ENCODE measurements at regions not wholly inside any gene's neighbourhood (a gene's known extent, or its start where the extent isn't known, plus 50 kb on each side); places are given as distances from the start of the nearest gene placed in this dataset.

- no peaks in the 10 kb centered on the region for H3F3A ChIP-seq (ENCODE audit: low read length, unreplicated experiment)
- H3K4me2 ChIP-seq (ENCODE audit: low read length): no peak overlapping the region
- no peaks in the 10 kb centered on the region for H3K9me2 ChIP-seq (replicated peaks; ENCODE audit: low read length)
- H3K79me2 ChIP-seq (ENCODE audit: low read length): no peaks in the 10 kb centered on the region
- DNase-seq: peak; percentile 35
- no peak for TF ChIP-seq EZH2 (IDR thresholded peaks at IDR 0.05; ENCODE audit: low read length, unreplicated experiment)
- TF ChIP-seq, protein P1, sequence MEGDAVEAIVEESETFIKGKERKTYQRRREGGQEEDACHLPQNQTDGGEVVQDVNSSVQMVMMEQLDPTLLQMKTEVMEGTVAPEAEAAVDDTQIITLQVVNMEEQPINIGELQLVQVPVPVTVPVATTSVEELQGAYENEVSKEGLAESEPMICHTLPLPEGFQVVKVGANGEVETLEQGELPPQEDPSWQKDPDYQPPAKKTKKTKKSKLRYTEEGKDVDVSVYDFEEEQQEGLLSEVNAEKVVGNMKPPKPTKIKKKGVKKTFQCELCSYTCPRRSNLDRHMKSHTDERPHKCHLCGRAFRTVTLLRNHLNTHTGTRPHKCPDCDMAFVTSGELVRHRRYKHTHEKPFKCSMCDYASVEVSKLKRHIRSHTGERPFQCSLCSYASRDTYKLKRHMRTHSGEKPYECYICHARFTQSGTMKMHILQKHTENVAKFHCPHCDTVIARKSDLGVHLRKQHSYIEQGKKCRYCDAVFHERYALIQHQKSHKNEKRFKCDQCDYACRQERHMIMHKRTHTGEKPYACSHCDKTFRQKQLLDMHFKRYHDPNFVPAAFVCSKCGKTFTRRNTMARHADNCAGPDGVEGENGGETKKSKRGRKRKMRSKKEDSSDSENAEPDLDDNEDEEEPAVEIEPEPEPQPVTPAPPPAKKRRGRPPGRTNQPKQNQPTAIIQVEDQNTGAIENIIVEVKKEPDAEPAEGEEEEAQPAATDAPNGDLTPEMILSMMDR (conservative IDR thresholded peaks at IDR 0.05; ENCODE audit: low read depth, low read length): no peak
- no peak for TF ChIP-seq EZH2phosphoT487 (IDR thresholded peaks at IDR 0.05; ENCODE audit: borderline replicate concordance, low read length)
- H3K4me1 ChIP-seq (ENCODE audit: insufficient read depth, low read length): peaks cover 16% of the 10 kb centered on the region
- no peak overlapping the region for H3K4me3 ChIP-seq (ENCODE audit: low read length)
- BruUV-seq (replicated peaks): no TSS peak
- ChIA-PET POLR2A (ENCODE audit: unreplicated experiment) (no interaction called here), CTCF (no interaction called here)
- no peaks in the 10 kb centered on the region for H3K27me3 ChIP-seq (ENCODE audit: low read length)
- no peaks in the 10 kb centered on the region; the same call in 1 of the 2 replicates for H3K36me3 ChIP-seq (ENCODE audit: low read depth, low read length)
- H3K9ac ChIP-seq (ENCODE audit: low read length): no peak overlapping the region
- H2AFZ ChIP-seq (ENCODE audit: low read length): no peak overlapping the region
- no peak for ATAC-seq
- no peaks in the 10 kb centered on the region for H4K20me1 ChIP-seq (ENCODE audit: low read length)
- no peak overlapping the region for H3K27ac ChIP-seq (ENCODE audit: low read length)
- intact Hi-C loops (cut with micrococcal nuclease): no loop called here
- no peaks in the 10 kb centered on the region for H3K9me3 ChIP-seq (ENCODE audit: low read length)
Observed at GRCh38 chr6:130520221-130520620, 154.4 kb downstream of the TMEM200A start.

DNA sequence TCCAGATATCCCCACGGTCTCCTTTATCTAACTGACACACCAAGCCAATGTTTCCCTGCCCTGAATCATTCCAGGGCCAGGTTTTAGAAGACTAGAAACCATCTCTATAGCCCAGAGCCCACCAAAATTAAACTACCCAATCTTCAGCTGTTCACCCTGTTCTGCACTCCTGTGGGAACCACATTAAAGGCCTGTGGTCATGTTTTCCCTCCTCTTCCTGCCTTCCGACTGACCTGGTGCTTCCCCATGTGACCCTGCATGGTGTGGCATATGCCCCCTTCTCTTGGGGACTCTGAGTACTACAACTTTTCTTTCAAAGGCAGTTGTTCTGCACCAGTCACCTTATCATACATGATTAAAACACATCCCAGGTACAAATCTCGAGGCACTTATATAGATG lies 155.0 kb downstream of the TMEM200A start:
- Histone ChIP-seq H3K4me3 (ENCODE audit: low read length) (no peak overlapping the region), H3K79me2 (ENCODE audit: low read length) (no peaks in the 10 kb centered on the region), H3F3A (ENCODE audit: low read length, unreplicated experiment) (no peaks in the 10 kb centered on the region), H3K9ac (ENCODE audit: low read length) (no peak overlapping the region), H3K9me3 (ENCODE audit: low read length) (no peaks in the 10 kb centered on the region), H3K9me2 (replicated peaks; ENCODE audit: low read length) (no peaks in the 10 kb centered on the region), H3K36me3 (ENCODE audit: low read depth, low read length) (no peaks in the 10 kb centered on the region; the same call in 1 of the 2 replicates), H3K4me1 (ENCODE audit: insufficient read depth, low read length) (peaks cover 16% of the 10 kb centered on the region), H3K27ac (ENCODE audit: low read length) (no peak overlapping the region), H2AFZ (ENCODE audit: low read length) (no peak overlapping the region), H3K4me2 (ENCODE audit: low read length) (no peak overlapping the region), H3K27me3 (ENCODE audit: low read length) (no peaks in the 10 kb centered on the region), H4K20me1 (ENCODE audit: low read length) (no peaks in the 10 kb centered on the region)
- no peak for ATAC-seq
- TF ChIP-seq EZH2phosphoT487 (IDR thresholded peaks at IDR 0.05; ENCODE audit: borderline replicate concordance, low read length) (no peak), EZH2 (IDR thresholded peaks at IDR 0.05; ENCODE audit: low read length, unreplicated experiment) (no peak)
- TF ChIP-seq, protein P1 (conservative IDR thresholded peaks at IDR 0.05; ENCODE audit: low read depth, low read length): no peak
- intact Hi-C loops (cut with micrococcal nuclease): no loop called here
- no peak for DNase-seq
- ChIA-PET CTCF (no interaction called here), POLR2A (ENCODE audit: unreplicated experiment) (no interaction called here)
- no TSS peak for BruUV-seq (replicated peaks)

- ChIA-PET POLR2A (ENCODE audit: unreplicated experiment) (no interaction called here), CTCF (no interaction called here)
- no peaks in the 10 kb centered on the region for H3K27me3 ChIP-seq (ENCODE audit: low read length)
- intact Hi-C loops (cut with micrococcal nuclease): no loop called here
- H3F3A ChIP-seq (ENCODE audit: low read length, unreplicated experiment): no peaks in the 10 kb centered on the region
- BruUV-seq (replicated peaks): no TSS peak
- no peaks in the 10 kb centered on the region for H4K20me1 ChIP-seq (ENCODE audit: low read length)
- H3K4me2 ChIP-seq (ENCODE audit: low read length): no peak overlapping the region
- H3K4me3 ChIP-seq (ENCODE audit: low read length): no peak overlapping the region
- ATAC-seq (no peak), DNase-seq (no peak)
- no peaks in the 10 kb centered on the region for H3K9me3 ChIP-seq (ENCODE audit: low read length)
- H3K9me2 ChIP-seq (replicated peaks; ENCODE audit: low read length): no peaks in the 10 kb centered on the region
- TF ChIP-seq EZH2phosphoT487 (IDR thresholded peaks at IDR 0.05; ENCODE audit: borderline replicate concordance, low read length): no peak
- TF ChIP-seq EZH2 (IDR thresholded peaks at IDR 0.05; ENCODE audit: low read length, unreplicated experiment): no peak
- H3K9ac ChIP-seq (ENCODE audit: low read length): no peak overlapping the region
- no peak overlapping the region for H3K27ac ChIP-seq (ENCODE audit: low read length)
- no peak overlapping the region for H2AFZ ChIP-seq (ENCODE audit: low read length)
- no peaks in the 10 kb centered on the region for H3K36me3 ChIP-seq (ENCODE audit: low read depth, low read length)
- H3K79me2 ChIP-seq (ENCODE audit: low read length): no peaks in the 10 kb centered on the region
- no peaks in the 10 kb centered on the region for H3K4me1 ChIP-seq (ENCODE audit: insufficient read depth, low read length)
Observed at GRCh38 chr6:130524552-130524951, 158.7 kb downstream of the TMEM200A start.

Measured in PC-3 (cell line).